ENCODE measurements at regions not wholly inside any gene's neighbourhood (a gene's known extent, or its start where the extent isn't known, plus 50 kb on each side); places are given as distances from the start of the nearest gene placed in this dataset.
"Not testable (repeated sequence)": the region's sequence is repeated elsewhere in the genome, so short reads cannot be mapped to it uniquely, and the experiment has no call there.

DNA sequence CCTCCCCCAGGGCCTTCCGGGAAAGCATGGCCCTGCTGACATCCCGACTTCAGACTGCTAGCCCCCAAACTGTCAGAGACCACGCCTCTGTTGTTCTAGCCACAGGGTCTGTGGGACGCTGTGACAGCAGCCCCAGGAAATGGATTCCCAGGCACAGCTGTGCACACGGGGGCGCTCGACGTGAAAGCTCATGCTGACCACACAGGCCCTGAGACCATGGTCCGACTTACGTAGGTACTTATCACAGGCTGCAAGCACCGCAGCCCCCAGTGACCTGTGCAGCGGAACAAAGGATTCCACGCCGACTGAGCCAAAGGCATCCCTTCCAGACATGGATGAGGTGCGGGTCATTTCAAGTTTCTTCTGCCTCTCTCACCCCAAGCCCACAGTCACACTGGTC lies 150.6 kb downstream of the CTTN start:
- no peak for DNase-seq (ENCODE audit: low read depth, low spot score)

DNA sequence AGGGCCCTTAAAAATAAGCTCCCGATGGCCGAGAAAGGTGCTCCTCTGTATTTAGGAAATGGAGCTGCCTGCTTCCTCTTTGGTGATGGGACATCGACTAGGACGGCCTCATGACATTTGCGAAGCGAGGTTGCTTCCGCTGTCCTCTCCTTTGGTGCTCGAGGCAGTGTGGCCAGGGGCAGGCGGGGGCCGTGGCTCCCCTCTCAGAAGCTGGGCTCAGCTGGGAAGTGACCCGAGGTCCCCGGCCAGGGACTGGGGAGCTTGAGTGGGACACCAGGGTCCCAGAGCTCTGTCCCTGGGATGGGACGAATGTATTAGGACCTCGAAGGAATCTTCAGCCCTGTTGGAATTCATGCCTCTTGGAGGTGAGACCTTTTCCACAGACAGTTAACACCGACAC lies 151.1 kb downstream of the CTTN start:
- DNase-seq (ENCODE audit: low read depth, low spot score), result no peak

DNA sequence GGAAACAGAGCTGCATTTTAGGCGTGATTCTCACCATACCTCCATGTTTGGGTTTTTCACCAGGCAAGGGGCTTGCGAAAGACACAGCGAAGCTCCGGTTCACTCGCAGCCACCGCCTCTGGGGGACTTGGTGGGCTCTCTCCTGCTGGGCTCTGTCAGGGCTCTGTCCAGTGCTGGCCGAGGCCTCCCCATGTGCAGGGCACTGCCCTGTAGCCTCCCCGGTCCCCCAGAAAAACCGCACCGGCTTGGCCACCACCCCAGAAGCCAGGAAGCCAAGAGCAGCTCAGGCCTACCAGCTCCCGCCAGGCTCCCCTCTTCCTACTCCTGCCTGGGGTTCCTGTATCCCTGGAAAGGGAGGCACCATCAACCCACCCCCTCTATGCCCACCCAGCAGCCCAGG lies 151.5 kb downstream of the CTTN start:
- no peak for DNase-seq (ENCODE audit: low read depth, low spot score)

DNA sequence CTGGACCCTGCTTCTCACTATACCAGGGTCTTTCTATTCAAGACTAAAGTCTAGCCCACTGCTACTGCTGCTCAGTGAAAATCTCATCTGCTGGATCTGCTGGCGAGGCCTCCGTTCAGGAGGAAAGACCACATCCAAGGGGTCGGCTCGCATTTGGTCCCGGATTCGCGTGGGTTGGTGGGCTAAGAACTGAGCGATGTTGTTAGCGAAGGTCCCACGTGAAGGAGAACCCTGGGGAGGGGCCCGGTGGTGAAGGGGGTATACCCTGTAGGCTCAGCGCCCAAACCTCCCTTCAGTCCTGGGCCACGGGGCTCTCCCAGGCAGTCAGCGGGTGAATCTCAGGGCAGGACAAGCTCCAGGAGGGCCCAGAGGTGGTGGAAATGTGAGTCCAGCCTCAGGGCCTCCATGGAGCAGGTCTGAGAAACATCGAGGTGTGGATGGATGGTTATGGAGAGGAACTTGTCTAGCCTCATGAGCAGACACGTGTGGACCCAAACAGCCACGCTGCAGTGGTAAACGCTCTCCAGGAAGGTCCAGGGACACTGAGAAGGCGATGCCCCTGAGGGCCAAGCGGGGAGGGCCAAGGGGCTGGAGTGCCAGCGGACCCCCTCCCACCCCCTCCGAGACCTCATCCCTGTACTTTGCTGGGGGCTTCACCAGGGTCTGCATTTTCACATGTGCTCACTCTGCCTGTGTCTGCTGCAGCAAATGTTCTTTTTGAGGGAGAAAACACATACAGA lies 152.3 kb downstream of the CTTN start:
- no peak for DNase-seq (ENCODE audit: low read depth, low spot score)

DNA sequence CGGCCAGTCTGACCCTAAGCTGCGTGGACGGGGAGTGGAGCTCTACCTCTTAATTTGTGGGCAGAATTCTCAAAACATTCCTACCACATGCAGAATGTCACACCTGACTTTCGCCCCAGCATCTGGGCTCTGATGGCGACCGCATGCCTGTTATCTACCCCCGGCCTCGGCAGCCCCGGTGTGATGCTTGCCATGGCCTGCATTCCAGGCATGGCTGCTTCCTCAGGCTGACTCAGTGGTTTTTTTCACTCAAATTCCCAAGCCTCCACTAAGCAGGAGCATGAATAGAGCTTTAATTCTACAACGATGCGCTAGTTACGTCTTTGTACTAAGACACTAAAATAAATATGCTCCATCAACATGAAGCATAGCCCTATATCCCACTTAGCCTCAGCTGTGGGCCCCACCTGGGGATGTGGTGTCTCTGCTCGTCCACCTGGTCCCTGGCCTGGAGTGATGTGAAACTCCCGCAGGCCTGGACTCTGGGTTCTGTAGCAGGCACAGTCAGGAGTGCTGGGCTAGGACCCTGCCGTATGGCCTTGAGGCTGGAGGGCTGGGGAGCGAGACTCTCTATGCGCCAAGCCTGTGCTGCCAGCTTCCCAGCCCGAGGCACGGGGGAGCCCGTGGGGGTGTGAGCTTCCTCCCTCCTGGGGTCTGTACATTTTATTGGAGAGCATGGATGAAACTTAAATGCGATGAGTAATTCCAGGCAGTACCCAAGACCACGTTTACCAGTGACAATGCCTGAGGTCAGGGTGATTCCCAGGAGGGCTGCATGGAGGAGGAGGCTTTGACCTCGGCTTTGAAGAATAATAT lies 153.2 kb downstream of the CTTN start:
- no peak for DNase-seq (ENCODE audit: low read depth, low spot score)

DNA sequence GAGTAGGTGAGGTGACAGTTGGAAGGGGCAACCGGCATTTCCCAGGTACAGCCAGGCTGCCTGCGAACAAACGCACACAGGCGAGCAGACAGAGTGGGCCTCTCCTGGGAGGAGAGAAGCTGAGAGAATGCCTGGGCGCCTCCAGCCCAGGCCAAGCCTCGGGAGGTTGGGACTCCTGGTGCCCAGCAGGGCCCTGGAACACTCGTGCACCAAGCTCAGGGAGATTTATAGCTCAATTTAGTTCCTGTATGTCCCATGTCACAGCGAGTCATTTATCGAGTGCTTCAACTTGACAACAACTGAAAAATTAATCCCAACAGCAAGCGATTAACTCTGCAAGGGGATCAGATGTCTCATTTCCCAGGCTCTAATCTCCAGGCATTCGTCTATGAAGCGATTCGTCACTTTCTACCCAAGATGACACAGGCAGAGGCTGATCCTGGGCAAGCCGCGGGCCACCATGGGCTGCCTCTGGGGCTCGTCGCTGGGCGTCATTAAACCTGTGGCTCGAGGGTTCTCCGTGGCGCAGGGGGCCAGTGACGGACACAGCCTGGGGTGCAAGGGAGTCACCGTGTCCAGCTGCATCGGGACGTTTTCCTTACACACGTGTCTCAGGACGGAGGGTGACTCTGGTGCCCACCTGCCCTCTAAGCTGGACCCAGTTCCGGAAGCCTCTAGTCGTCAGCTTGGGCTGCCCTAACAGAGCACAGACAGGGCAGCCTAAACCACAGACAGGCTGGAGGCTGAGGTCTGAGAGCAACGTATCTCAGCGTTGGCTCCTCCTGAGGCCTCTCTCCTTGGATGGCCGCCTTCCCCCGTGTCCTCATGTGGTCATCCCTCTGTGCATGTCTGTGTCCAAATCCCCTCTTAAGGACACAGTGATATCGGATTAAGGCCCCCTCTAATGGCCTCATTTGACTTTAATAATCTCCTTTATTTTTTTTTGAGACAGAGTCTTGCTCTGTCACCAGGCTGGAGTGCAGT lies 154.1 kb downstream of the CTTN start:
- DNase-seq (ENCODE audit: low read depth, low spot score), result no peak

DNA sequence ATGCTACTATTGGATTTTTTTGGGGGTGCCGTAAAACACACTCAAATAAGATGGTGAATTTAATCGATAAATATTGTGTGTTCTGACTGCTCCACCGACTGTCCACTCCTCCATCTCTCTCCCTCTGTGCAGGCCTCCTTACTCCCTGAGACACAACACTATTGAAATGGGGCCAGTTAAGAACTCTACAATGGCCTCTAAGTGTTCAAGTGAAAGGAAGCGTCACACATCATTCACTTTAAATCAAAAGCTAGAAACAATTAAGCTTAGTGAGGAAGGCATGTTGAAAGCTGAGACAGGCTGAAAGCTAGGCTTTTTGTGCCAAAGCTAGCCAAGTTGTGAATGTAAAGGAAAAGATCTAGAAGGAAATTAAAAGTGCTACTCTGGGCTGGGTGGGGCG lies 156.7 kb downstream of the CTTN start:
- no peak for DNase-seq (ENCODE audit: low read depth, low spot score)

DNA sequence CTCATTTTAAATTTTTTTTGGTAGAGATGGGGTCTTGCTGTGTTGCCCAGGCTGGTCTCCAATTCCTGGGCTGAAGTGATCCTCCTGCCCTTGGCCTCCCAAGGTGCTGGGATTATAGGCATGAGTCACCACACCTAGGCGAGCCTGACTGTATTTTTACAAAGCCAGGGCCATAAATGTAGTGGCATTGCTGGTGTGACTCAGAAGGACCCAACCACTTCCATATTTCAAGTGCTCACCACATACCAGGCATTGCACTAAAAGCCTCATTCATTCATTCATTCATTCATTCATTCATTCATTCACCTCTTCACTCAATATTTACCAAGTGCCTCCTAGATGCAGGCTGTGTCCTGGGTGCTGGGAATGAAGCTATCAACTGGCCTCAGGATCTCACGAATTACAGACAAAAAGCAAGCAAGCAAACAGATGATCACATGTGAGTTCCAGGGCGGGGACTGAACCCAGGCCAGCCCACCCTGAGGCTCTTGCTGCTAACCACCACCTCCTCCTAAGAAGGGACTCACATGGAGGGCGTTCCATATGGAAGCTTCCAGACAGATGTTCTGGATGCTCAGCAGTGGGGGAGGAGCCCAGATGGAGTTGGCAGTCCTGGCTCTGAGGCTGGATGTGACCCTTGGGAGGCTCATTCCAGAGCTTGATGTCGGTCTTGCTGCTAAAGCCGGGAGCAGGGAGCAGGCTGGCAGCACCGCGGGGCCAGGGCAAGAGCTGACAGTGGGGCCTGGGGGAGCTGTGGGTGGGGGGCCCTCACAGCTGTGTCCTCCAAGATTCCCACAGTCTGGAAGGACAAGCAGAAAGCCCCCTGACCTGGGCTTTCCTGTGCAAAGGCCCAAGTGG lies 158.8 kb downstream of the CTTN start:
- DNase-seq (ENCODE audit: low read depth, low spot score), result no peak

DNA sequence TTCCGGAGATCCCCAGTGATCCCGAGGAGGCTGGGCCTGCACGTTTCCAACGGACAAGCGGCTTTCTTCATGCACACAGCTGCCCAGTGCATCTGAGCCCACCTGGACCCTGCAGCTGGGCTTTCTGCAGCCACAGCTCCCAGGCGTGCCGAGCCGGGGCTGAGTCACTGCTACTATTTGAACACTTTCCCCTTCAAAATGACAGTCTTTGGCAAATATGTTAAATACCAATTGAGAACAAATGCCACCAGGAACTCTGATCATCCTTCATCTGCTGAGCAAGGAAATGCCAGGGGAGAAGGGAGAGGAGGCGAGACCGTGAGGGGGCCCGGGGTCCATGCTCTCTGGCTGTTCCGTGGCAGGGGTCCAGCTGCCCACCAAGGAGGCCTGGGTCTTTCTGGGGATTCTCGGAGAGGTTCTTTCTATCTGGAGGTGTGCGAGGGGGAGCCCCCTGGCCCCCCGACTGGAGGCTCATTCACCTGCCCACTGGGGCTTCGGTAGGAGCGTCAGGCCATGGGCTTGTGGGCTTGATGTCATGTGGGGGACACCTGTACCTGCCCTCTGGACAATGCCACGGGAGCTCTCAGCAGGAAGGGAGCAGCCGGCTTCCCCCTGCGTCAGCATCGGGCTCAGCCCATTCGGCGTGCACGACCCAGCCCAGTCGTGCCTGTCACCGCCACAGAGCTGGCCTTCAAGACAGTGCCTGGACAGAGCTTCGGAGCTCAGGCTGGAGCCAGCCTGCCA lies 159.6 kb downstream of the CTTN start:
- DNase-seq (ENCODE audit: low read depth, low spot score), result no peak

DNA sequence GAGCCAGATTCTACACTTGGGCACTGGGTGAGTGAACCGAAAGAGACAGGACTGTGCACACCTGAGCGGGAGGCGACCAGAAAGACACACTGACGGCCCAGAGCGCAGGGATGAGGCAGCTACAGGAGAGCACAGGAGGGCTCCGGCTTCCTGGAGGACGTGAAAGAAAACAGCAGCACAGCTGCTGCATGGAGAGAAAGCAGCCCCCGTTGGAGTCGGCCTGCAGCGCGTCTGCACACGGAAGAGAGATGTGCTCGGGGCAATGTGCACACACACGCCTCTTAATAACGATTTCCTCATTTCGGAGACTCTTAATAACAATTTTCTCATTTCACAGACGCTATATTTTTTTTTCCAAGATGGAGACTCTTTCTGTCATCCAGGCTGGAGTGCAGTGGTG lies 160.4 kb downstream of the CTTN start:
- DNase-seq (ENCODE audit: low read depth, low spot score), result no peak

DNA sequence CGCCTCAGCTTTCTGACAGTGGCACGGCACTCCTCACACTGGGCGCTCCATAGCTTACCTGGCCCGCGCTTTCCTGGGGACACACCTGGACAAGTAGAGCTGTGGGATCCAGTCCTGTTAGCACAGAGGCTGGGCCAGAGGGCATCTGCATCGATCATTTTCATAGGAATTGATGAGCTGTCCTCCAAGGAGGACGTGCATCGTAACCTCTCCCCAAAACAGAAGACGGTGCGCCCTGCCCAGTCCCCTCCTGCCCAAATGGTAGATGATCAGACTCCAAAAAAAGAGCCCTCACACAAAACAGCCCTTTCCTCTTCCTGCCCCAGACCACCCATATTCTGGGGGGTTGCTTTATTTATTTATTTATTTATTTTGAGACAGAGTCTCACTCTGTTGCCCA lies 161.2 kb downstream of the CTTN start:
- DNase-seq (ENCODE audit: low read depth, low spot score), result no peak

DNA sequence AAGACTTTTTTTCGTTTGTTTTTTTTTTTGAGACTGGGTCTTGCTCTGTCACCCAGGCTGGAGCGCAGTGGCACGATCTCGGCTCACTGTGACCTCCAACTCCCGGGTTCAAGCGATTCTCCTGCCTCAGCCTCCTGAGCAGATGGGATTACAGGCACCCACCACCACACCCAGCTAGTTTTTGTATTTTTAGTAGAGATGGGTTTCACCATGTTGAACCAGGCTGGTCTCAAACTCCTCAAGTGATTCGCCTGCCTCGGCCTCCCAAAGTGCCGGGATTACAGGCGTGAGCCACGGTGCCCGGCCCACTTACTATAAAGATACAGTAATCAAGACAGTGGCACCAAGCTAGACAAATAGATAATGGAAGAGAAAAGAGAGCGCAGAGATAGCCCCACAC lies 162.3 kb downstream of the CTTN start:
- DNase-seq (ENCODE audit: low read depth, low spot score), result not testable (repeated sequence)

DNA sequence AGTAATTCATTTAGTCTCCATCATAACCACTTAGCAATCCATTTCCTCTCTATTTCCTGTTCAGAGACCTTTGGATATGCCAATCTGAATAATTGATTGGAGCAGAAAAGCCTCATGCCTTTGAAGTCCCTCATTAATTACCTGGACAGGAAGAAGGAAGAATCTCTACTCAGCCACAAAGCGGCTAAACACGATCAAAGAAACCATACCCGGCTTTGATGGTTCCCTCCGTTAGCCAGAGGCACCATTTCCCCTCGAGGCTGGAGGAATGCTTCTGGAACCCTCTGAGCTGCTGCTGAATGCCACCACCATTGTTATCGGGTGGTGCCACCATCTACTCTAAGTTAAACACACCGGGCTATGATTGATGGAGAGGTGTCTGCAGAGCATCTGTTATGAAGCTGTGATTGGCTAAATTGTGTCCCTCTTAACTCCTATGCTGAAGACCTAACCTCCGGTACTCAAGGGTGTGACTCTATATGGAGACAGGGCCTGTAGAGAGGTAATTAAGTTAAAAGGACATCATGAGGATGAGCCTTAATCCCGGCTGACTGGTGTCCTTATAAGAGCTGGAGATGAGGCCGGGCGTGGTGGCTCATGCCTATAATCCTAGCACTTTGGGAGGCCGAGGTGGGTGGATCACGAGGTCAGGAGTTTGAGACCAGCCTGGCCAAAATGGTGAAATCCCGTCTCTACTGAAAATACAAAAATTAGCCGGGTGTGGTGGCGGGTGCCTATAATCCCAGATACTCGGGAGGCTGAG lies 168.6 kb downstream of the CTTN start:
- no peak for DNase-seq (ENCODE audit: low read depth, low spot score)

DNA sequence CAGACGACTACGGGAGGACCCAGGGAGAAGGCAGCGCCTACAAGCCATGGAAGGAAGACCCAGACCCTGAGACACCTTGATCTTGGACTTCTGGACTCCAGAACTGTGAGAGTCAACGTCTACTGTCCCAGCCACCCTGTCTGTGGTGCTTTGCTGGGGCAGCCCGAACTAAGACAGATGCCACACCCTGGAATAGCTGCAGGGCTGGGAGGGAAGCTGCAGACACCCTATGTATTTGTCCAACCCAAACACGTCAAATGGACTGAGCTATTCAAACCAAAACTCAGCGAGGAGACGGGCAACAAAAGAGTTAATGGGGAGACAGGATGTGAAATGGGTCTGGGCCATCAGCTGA lies 169.3 kb downstream of the CTTN start:
- no peak for DNase-seq (ENCODE audit: low read depth, low spot score)

DNA sequence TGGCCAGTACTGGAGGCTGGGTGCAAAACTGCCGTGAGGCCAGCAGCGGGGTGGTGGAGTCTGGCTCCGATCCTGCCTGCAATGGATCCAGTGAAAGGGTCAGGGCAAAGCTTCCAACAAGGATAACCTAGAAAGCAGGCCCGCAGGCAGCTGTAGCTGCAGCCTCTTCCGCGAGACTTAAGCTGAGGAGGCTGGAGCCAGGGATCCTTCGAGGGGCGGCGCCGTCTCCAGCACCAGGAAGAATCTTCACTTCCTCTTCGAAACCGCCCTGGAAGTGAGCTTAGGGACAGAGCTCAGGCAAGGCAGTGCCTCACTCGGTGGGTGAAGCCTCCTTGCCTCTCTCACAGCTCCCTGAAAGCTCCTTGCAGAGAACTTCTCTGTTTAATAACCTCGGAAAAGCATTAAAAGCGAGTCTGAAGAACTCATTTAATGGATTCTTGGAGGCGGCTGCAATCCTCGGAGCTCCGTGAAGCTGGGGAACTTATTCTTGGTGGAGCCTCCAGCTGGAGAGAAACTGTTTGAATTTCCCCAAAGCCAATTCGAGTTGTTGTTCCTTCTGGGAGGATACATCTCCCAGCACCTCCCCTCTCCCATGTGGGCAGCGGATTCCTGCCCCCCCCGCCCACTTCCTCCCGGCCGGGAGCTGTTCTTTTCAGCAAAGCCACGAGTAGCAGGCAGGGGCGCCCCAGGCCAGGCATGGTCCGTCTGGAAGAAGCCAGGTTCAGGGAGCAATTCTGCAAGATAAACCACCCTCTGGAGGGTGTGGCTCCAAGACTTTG lies 169.9 kb downstream of the CTTN start:
- no peak for DNase-seq (ENCODE audit: low read depth, low spot score)

DNA sequence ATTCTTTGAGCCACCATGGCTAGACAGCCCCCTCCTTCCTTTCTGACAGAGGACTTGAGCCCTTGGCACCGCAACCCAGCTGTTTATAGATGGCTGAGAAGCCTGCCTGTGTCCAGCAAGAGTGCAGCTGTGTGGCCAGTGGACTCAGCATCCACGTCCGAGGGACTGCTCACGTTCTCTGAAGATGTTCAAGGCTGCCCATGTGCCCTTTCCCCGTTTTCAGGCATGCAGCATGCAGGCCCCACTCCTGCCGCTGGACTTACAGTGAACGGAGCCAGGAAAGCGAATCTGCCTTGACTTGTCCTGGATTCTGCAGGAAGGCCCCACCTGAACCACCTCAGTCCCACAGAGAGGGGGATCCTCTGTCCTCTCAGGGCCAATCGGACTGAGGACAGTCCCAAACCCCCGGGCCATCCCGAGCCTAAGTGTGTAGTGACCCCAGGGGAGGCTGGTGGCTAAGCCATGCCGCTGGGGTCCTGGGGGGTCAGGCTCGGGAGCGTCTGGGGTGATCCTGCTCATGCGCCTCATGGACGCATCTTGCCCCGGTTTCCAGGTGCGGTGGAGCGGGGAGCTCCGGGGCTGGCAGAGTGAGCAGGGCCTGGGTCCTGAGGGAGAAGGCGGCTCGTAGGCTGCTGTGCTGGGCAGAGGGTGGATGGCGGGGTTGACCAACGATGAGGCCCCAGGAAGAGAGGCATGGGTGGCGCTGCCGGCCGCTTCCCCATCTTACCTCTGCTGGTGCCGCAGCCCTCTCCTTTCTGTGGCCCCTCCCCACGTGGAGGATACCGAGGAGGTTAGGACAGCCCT lies 170.7 kb downstream of the CTTN start:
- no peak for DNase-seq (ENCODE audit: low read depth, low spot score)

DNA sequence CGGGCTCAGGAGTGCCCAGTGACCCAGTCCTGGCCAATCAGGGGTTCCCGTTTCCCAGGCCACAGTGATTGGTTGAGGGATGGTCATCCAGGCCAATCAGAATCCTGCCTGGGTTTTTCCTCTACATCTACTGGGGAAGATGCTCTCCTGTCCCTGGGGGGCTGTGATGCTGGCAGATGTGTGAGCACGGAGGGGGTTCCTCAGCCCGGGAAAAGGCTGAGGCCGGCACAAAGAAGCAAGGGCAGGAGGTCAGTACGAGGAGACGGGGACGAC lies 171.2 kb downstream of the CTTN start:
- no peak for DNase-seq (ENCODE audit: low read depth, low spot score)

DNA sequence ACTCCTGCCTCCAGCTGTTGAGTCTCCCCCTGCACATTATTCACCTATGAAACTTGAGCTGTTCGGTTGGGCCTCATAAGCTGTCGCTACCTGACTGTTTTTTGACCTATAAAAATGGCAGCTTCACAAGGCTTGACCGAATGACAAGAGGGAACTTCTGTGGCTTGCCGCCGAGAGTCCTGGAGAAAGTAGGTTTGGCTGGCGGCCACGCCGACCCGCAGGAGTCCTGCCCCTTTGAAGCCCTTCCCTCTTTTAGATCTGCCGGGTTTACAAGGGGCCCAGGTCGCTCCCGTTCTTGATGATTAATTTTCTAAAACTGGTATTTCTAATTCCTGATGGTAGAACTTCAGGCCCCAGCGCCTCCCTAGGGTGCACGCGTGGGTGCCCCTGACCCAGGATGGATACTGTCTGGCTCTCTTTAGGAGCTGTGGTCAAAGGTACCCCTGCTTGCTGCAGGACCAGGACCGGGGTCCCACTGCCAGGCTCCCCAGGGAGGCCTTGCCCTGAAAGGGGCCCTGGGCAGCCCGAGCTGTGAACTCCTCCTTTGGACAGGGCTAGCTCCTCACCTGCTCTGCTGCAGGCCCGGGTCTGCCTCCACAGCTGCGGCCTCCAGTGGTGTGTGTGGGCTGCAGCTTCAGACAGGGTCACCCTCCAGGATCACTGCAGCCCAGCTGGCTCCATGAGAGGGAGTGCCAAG lies 171.8 kb downstream of the CTTN start:
- no peak for DNase-seq (ENCODE audit: low read depth, low spot score)
